Transverse colon (tissue), 4 donors: ENCODE measurements at regions not wholly inside any gene's neighbourhood (a gene's known extent, or its start where the extent isn't known, plus 50 kb on each side); places are given as distances from the start of the nearest gene placed in this dataset.

Experiments used
- DNase-seq: peaks from one replicate; pipeline ENCODE4 v3.0.0-alpha.2; 2019
- H3K27ac ChIP-seq, 4 donors: fragments of 200-600 bp; sonication (generic); 2 replicates each; pipeline ENCODE4 v1.5.1; 2016 to 2018; ENCODE audit warnings: inconsistent platforms in 4 of 4
- H3K27me3 ChIP-seq: fragments of 200-600 bp; sonication (generic); 2 replicates; pipeline ENCODE4 v1.5.1; 2017; ENCODE audit warnings: inconsistent platforms
- H3K36me3 ChIP-seq, 4 donors: fragments of 200-600 bp; sonication (generic); 2 replicates each; pipeline ENCODE4 v1.5.1; 2017 to 2019; ENCODE audit warnings: inconsistent platforms in 4 of 4
- H3K4me1 ChIP-seq, 4 donors: fragments of 200-600 bp; sonication (generic); 2 replicates each; pipeline ENCODE4 v1.5.1; 2017 to 2020; ENCODE audit warnings: inconsistent platforms in 4 of 4
- H3K4me3 ChIP-seq, 4 donors: fragments of 200-600 bp; sonication (generic); 1 replicate in 1 of 4; 2 replicates in 3 of 4; pipeline versions ENCODE4 v1.5.1 to v1.6.1; 2017 to 2019; ENCODE audit warnings: inconsistent platforms in 4 of 4
- H3K9me3 ChIP-seq, 2 donors: fragments of 200-600 bp; sonication (generic); 2 replicates each; pipeline ENCODE4 v1.5.1; 2017 to 2019; ENCODE audit warnings: inconsistent platforms in 2 of 2
- CTCF ChIP-seq, 5 experiments: fragments of 200-600 bp in 3 of 5; fragments of 450-650 bp in 2 of 5; sonication (generic) in 3 of 5; IDR thresholded peaks; 1 replicate in 2 of 5; 2 replicates in 3 of 5; pipeline ENCODE4 v1.5.1; 2016 to 2017; ENCODE audit warnings: antibody characterized with exemption in 5 of 5, inconsistent platforms in 3 of 5, mild to moderate bottlenecking in 2 of 5, moderate library complexity in 1 of 5
- EP300 ChIP-seq: sonication (generic); formaldehyde crosslinking; IDR thresholded peaks from one replicate; pipeline ENCODE4 v1.6.1; 2017; ENCODE audit warnings: antibody characterized with exemption, low read depth
- POLR2A ChIP-seq: fragments of 450-650 bp; IDR thresholded peaks from one replicate; pipeline ENCODE4 v1.6.1; 2016; ENCODE audit warnings: antibody characterized with exemption, mild to moderate bottlenecking, moderate library complexity
- POLR2AphosphoS5 ChIP-seq, 3 donors: sonication (generic); formaldehyde crosslinking; IDR thresholded peaks; one replicate each; pipeline ENCODE4 v1.6.1; 2016; ENCODE audit warnings: antibody characterized with exemption in 3 of 3
- WGBS, 2 donors: methylation state at CpG; one replicate each; pipeline ENCODE4 v1.1.5; 2018; ENCODE audit warnings: low coverage in 1 of 2; 5-methylcytosine and 5-hydroxymethylcytosine counted together
- in situ Hi-C, 4 donors: fragments of 200-750 bp; cut with MboI; loops; one replicate each; pipeline versions ENCODE4 v1.15.0 to v1.15.1; 2017; ENCODE audit warnings: low sequenced_read_pairs in 3 of 4, low pct_ligation_motif_present in 1 of 4, low pct_unique_long_range_greater_than_20kb in 1 of 4
- intact Hi-C: fragments of 100-400 bp; cut with DNase I; formaldehyde crosslinking; loops from one replicate; pipeline ENCODE4 v1.15.1; 2023; ENCODE audit warnings: low total_unique reads

- Histone ChIP-seq H3K4me1 (no peaks in the 10 kb centered on the region), H3K4me3 (no peak overlapping the region), H3K27me3 (no peaks in the 10 kb centered on the region), H3K27ac (no peak overlapping the region), H3K9me3 (no peaks in the 10 kb centered on the region), H3K36me3 (no peaks in the 10 kb centered on the region)
- WGBS, 2 donors: 55 to 80% methylated on average over 1 of the region's 1 CpG
- no peak for DNase-seq
- intact Hi-C loops: no loop called here
- in situ Hi-C loops: no loop called here
- no peak for TF ChIP-seq POLR2A
- no peak for TF ChIP-seq CTCF (IDR thresholded peaks at IDR 0.05)
- TF ChIP-seq POLR2AphosphoS5 (IDR thresholded peaks at IDR 0.05): no peak
- TF ChIP-seq EP300: no peak
These were observed 100.8 kb upstream of the DPH6 start for GRCh38 chr15:35646790-35647189.

GRCh38 chr15:35647303-35647702 is 101.3 kb upstream of the DPH6 start:
- TF ChIP-seq CTCF (IDR thresholded peaks at IDR 0.05): no peak
- TF ChIP-seq POLR2AphosphoS5 (IDR thresholded peaks at IDR 0.05): no peak
- TF ChIP-seq POLR2A: no peak
- TF ChIP-seq EP300: no peak
- intact Hi-C loops: no loop called here
- DNase-seq: no peak
- Histone ChIP-seq H3K9me3 (no peaks in the 10 kb centered on the region), H3K27me3 (no peaks in the 10 kb centered on the region), H3K36me3 (no peaks in the 10 kb centered on the region), H3K4me1 (no peaks in the 10 kb centered on the region), H3K27ac (no peak overlapping the region), H3K4me3 (no peak overlapping the region)
- in situ Hi-C loops: no loop called here

GRCh38 chr15:35648941-35649340 is 103.0 kb upstream of the DPH6 start:
- Histone ChIP-seq H3K27ac (no peak overlapping the region), H3K4me3 (no peak overlapping the region), H3K4me1 (no peaks in the 10 kb centered on the region), H3K27me3 (no peaks in the 10 kb centered on the region), H3K9me3 (no peaks in the 10 kb centered on the region), H3K36me3 (no peaks in the 10 kb centered on the region)
- TF ChIP-seq EP300 (no peak), POLR2A (no peak), CTCF (IDR thresholded peaks at IDR 0.05) (no peak), POLR2AphosphoS5 (IDR thresholded peaks at IDR 0.05) (no peak)
- DNase-seq: no peak
- WGBS, 2 donors: 71 to 82% methylated on average over 3 to 5 of the region's 5 CpGs
- in situ Hi-C loops (no loop called here), intact Hi-C loops (no loop called here)

- WGBS, 2 donors: 87 to 89% methylated on average over 4 of the region's 4 CpGs
- Histone ChIP-seq H3K4me1 (no peaks in the 10 kb centered on the region), H3K27me3 (no peaks in the 10 kb centered on the region), H3K27ac (no peak overlapping the region), H3K4me3 (no peak overlapping the region), H3K36me3 (no peaks in the 10 kb centered on the region), H3K9me3 (no peaks in the 10 kb centered on the region)
- no peak for DNase-seq
- TF ChIP-seq POLR2AphosphoS5 (IDR thresholded peaks at IDR 0.05) (no peak), POLR2A (no peak), EP300 (no peak), CTCF (IDR thresholded peaks at IDR 0.05) (no peak)
- intact Hi-C loops: no loop called here
- in situ Hi-C loops: no loop called here
These were observed 103.6 kb upstream of the DPH6 start for GRCh38 chr15:35649575-35649974.
